ENCODE measurements at regions not wholly inside any gene's neighbourhood (a gene's known extent, or its start where the extent isn't known, plus 50 kb on each side); places are given as distances from the start of the nearest gene placed in this dataset.

DNA sequence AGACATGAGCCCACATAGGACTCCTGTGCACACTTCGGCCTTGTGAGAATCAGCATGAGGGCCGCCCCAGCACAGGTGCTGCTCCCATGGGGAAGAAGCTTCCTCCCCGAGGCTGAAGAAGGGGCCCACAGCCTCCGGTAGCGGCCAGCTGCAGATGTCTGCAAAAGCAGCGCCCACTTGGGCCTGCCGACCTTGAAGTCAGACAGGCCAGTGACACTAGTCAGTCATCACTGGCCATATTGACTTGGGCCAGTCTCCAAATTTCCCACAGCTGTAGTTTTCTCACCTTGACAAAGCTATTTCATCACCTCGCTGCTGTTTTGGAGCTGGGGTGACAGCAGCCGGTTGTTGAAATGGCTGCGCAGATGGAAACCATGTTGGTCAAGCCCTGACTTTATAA lies 83.0 kb downstream of the RIPK4 start:
- H3K27me3 ChIP-seq = no peaks in the 10 kb centered on the region
- no peaks in the 10 kb centered on the region for H3K9me3 ChIP-seq
- H3K4me1 ChIP-seq = peaks cover 67% of the 10 kb centered on the region
- TF ChIP-seq POLR2AphosphoS5 (IDR thresholded peaks at IDR 0.05) = no peak
- DNase-seq (ENCODE audit: low spot score in 2 of 2) = no peak
- peak overlapping the region; percentile 78 for H3K27ac ChIP-seq
- H3K4me3 ChIP-seq = no peak overlapping the region
- 64% methylated on average over 5 of the region's 10 CpGs for WGBS
- no peaks in the 10 kb centered on the region for H3K36me3 ChIP-seq

DNA sequence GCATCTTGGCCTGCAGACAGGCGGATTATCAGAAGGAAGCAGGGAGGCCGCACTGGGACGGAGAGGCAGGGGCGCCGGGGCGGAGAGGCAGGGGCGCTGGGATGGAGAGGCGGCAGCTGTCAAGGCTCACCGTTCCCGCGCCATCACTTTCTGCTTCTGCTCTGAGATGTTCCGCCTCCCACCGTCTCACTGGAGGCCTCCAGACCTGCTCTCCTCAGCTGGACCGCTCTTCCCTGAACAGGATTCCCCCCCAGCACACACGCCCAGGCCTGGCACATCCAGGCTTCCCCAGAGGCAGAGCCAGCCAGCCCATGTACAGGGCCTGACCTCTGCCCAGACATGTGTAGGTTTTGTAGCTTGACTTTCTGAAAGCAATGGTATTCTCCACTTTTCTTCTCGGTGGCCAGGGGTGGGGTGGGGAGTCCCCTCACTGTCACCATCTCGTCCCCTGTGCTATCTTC lies 84.1 kb downstream of the RIPK4 start:
- no peak for DNase-seq (ENCODE audit: low spot score in 2 of 2)
- no peaks in the 10 kb centered on the region for H3K27me3 ChIP-seq
- peak overlapping the region; percentile 78 for H3K27ac ChIP-seq
- H3K9me3 ChIP-seq = no peaks in the 10 kb centered on the region
- H3K36me3 ChIP-seq = no peaks in the 10 kb centered on the region
- H3K4me3 ChIP-seq = no peak overlapping the region
- H3K4me1 ChIP-seq = peaks cover 77% of the 10 kb centered on the region
- WGBS = 68% methylated on average over 2 of the region's 17 CpGs
- TF ChIP-seq EP300 (IDR thresholded peaks at IDR 0.05) = no peak
- no peak for TF ChIP-seq POLR2A (IDR thresholded peaks at IDR 0.05)
- TF ChIP-seq POLR2AphosphoS5 (IDR thresholded peaks at IDR 0.05) = no peak
- TF ChIP-seq CTCF (IDR thresholded peaks at IDR 0.05) = no peak

GRCh38 chr21:41681939-41682718 lies 84.7 kb downstream of the RIPK4 start:
- H3K27ac ChIP-seq = peak overlapping the region; percentile 93
- H3K4me3 ChIP-seq = no peak overlapping the region
- H3K36me3 ChIP-seq = no peaks in the 10 kb centered on the region
- WGBS = 70% methylated on average over 21 of the region's 24 CpGs
- H3K9me3 ChIP-seq = no peaks in the 10 kb centered on the region
- TF ChIP-seq EP300 (IDR thresholded peaks at IDR 0.05) = no peak
- TF ChIP-seq POLR2AphosphoS5 (IDR thresholded peaks at IDR 0.05) = peak in 1 of 3 donors; percentile 10
- no peak for DNase-seq (ENCODE audit: low spot score in 2 of 2)
- no peaks in the 10 kb centered on the region for H3K27me3 ChIP-seq
- H3K4me1 ChIP-seq = peaks cover 79% of the 10 kb centered on the region

GRCh38 chr21:41681348-41681801 lies 85.5 kb downstream of the RIPK4 start:
- peak overlapping the region; percentile 93 for H3K27ac ChIP-seq
- no peaks in the 10 kb centered on the region for H3K9me3 ChIP-seq
- no peaks in the 10 kb centered on the region for H3K36me3 ChIP-seq
- peak overlapping the region; percentile 12 for H3K4me3 ChIP-seq
- H3K4me1 ChIP-seq = peaks cover 79% of the 10 kb centered on the region
- DNase-seq (ENCODE audit: low spot score in 2 of 2) = no peak
- TF ChIP-seq POLR2A (IDR thresholded peaks at IDR 0.05) (no peak), EP300 (IDR thresholded peaks at IDR 0.05) (no peak), POLR2AphosphoS5 (IDR thresholded peaks at IDR 0.05) (peak in 1 of 3 donors; percentile 68), CTCF (IDR thresholded peaks at IDR 0.05) (no peak)
- no peaks in the 10 kb centered on the region for H3K27me3 ChIP-seq
- WGBS = 52% methylated on average over 20 of the region's 20 CpGs

DNA sequence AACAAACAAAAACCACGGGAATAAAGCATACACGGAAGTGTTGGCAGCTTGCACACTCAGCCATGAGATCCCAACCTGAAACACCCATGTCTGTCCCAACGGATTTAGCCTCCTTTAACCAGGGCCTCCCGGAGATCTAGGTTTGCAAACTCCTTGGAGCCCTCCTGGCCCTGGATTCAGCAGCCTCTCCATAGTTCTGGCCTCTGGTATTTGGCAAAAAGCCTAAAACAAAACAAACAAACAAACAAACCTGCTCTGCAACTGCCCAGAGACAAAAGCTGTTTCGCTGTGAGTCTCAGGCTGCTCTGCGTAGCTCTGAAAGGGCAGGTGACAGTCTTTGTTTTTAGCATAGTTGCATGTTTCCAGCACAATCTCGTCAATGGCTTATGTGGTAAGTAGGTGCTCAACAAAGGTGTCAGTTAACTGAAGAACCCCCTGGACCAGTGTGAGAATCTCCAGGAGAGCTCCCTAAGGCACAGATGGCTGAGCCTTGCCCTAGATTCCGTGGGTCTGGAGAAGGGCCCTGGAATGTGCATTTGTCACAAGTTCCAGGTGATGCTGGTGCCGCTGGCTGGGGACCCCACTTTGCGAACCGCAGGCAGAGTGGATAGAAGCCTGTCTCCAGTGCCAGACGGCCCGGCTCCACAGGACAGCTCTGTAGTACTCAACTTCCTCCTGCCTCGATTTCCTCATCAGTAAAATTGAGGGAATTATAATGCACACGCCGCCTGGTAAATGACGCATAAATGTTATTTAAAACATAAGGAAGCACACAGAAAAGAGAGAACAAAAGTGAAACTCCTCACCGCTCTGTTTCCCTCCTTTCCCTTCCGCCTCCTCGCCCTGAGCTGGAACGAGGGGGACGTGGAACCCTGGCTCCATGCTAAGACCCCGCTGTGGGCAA lies 86.2 kb downstream of the RIPK4 start:
- no peaks in the 10 kb centered on the region for H3K27me3 ChIP-seq
- peak overlapping the region; percentile 93 for H3K27ac ChIP-seq
- 55% methylated on average over 23 of the region's 23 CpGs for WGBS
- TF ChIP-seq CTCF (IDR thresholded peaks at IDR 0.05) (no peak), EP300 (IDR thresholded peaks at IDR 0.05) (no peak), POLR2AphosphoS5 (IDR thresholded peaks at IDR 0.05) (no peak), POLR2A (IDR thresholded peaks at IDR 0.05) (no peak)
- peak overlapping the region; percentile 12 for H3K4me3 ChIP-seq
- H3K36me3 ChIP-seq = no peaks in the 10 kb centered on the region
- peaks cover 76% of the 10 kb centered on the region for H3K4me1 ChIP-seq
- no peaks in the 10 kb centered on the region for H3K9me3 ChIP-seq
- DNase-seq (ENCODE audit: low spot score in 2 of 2) = no peak

GRCh38 chr21:41678924-41679318 lies 87.9 kb downstream of the RIPK4 start:
- peak overlapping the region; percentile 93 for H3K27ac ChIP-seq
- no peaks in the 10 kb centered on the region for H3K36me3 ChIP-seq
- H3K27me3 ChIP-seq = no peaks in the 10 kb centered on the region
- DNase-seq (ENCODE audit: low spot score in 2 of 2) = peak; percentile 95 to 96
- H3K4me1 ChIP-seq = peaks cover 58% of the 10 kb centered on the region
- TF ChIP-seq CTCF (IDR thresholded peaks at IDR 0.05) = no peak
- no peak for TF ChIP-seq POLR2AphosphoS5 (IDR thresholded peaks at IDR 0.05)
- TF ChIP-seq POLR2A (IDR thresholded peaks at IDR 0.05) = no peak
- TF ChIP-seq EP300 (IDR thresholded peaks at IDR 0.05) = no peak
- H3K9me3 ChIP-seq = no peaks in the 10 kb centered on the region
- no peak overlapping the region for H3K4me3 ChIP-seq
- WGBS = 15% methylated on average over 11 of the region's 11 CpGs

All from suprapubic skin (tissue), 4 donors.